Activated CD8-positive, alpha-beta memory T cell treated with anti-CD3 and anti-CD28 coated beads, Interleukin-2, amount 10 ng/mL, durations not matched to agents 7 days and 5 days (primary cell): ENCODE measurements at regions not wholly inside any gene's neighbourhood (a gene's known extent, or its start where the extent isn't known, plus 50 kb on each side); places are given as distances from the start of the nearest gene placed in this dataset.
A peak's percentile ranks its signal among the peaks of the same experiment; 100 is the strongest.

Experiments
- ATAC-seq: fragments of 150-1000 bp; cut with Tn5 transposase; one replicate; pipeline ENCODE4 v1.10.0; 2021; ENCODE audit warnings: moderate library complexity
- CTCF ChIA-PET: fragments of 350-600 bp; sonication (Branson Sonifier 250); formaldehyde crosslinking; loops from one replicate; lab custom pipeline; 2021; ENCODE audit warnings: antibody characterized with exemption; lab: Charles Lee
- DNase-seq: peaks from one replicate; pipeline ENCODE4 v3.0.0-alpha.2; 2020
- H3K27ac Mint-ChIP-seq: one replicate; pipeline ENCODE4 v1.8.0; 2021; ENCODE audit warnings: mild to moderate bottlenecking, mixed read lengths
- H3K27me3 Mint-ChIP-seq: one replicate; pipeline ENCODE4 v1.8.0; 2021; ENCODE audit warnings: mixed read lengths
- H3K36me3 Mint-ChIP-seq: one replicate; pipeline ENCODE4 v1.8.0; 2021; ENCODE audit warnings: mild to moderate bottlenecking, mixed read lengths
- H3K4me1 Mint-ChIP-seq: one replicate; pipeline ENCODE4 v1.8.0; 2021; ENCODE audit warnings: mixed read lengths
- H3K4me3 Mint-ChIP-seq: one replicate; pipeline ENCODE4 v1.8.0; 2021; ENCODE audit warnings: mild to moderate bottlenecking, moderate library complexity, mixed read lengths
- H3K9me3 Mint-ChIP-seq: one replicate; pipeline ENCODE4 v1.8.0; 2022; ENCODE audit warnings: low read depth, mixed read lengths

DNA sequence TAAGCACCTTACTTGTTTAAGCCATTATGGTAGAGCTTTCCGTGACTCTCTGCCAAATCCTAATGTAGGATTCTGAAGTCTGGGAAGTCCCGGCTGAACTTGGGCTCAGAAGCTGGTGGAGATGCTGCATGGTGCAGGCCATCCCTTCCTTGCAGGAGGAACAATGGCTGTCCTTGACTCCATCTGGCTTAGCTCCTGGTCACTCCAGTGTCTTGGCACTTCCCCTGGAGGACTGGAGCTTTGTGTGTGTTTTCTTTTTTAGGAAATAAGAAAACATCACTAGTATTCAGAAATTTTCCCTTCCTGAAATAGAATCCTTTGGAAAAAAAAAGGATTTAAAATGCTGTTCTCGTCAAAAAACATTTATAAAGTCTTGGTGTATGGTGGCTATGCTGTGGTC lies 209.3 kb upstream of the ROPN1 start:
- CTCF ChIA-PET, result no interaction called here
- H3K36me3 Mint-ChIP-seq, result no peaks in the 10 kb centered on the region
- peaks cover 14% of the 10 kb centered on the region for H3K27me3 Mint-ChIP-seq
- ATAC-seq (no peak), DNase-seq (no peak)
- H3K4me1 Mint-ChIP-seq, result no peaks in the 10 kb centered on the region
- no peak overlapping the region for H3K4me3 Mint-ChIP-seq
- H3K27ac Mint-ChIP-seq, result no peak overlapping the region
- no peaks in the 10 kb centered on the region for H3K9me3 Mint-ChIP-seq

DNA sequence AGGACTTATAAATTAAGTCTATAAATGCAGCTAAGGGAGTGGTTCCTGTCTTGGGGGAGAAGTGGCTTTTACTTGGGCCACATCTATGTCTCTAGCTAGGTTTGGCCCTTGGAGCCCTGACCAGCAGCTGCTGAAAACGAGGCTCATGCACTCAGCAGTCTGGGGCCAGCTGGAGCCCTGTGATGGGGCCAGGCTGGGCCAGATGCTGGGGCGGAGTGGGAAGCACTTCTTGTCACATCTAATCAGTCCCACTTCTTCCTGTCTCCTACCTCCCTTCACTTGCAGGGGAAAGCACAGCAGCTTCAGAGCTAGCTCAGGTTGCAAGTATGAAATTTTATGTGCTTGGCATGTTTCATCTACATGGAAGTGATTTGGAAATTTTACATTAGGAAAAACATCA lies 209.9 kb upstream of the ROPN1 start:
- no peak for DNase-seq
- H3K36me3 Mint-ChIP-seq, result no peaks in the 10 kb centered on the region
- ATAC-seq, result no peak

DNA sequence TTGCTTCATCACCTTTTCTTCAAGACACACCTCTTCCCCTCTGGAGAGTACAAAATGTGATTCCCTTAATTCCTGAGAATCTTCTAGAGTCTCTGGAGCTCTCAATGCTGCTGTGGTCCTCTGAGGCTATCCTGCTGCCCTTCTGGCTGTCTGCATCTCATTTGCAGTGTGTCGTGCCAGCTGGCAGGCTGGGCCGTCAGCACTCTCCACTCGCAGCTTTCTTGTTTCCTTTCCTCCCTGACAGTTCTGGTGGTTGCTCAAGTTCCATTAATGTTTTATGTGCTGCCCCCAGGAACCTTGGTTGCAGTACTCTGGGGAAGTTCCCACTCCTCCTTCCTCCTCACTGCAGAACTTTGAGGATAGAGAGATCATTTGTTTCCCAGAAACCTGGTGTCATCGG lies 210.8 kb upstream of the ROPN1 start:
- Mint-ChIP-seq H3K4me1 (no peaks in the 10 kb centered on the region), H3K4me3 (no peak overlapping the region), H3K27me3 (peaks cover 13% of the 10 kb centered on the region), H3K27ac (no peak overlapping the region), H3K36me3 (no peaks in the 10 kb centered on the region), H3K9me3 (no peaks in the 10 kb centered on the region)
- CTCF ChIA-PET, result no interaction called here
- DNase-seq (no peak), ATAC-seq (no peak)

More for the DNA sequence above, 209.9 kb upstream of the ROPN1 start:
- peaks cover 14% of the 10 kb centered on the region for H3K27me3 Mint-ChIP-seq
- no peak overlapping the region for H3K27ac Mint-ChIP-seq
- H3K4me3 Mint-ChIP-seq, result no peak overlapping the region
- CTCF ChIA-PET, result no interaction called here
- H3K4me1 Mint-ChIP-seq, result no peaks in the 10 kb centered on the region
- no peaks in the 10 kb centered on the region for H3K9me3 Mint-ChIP-seq

DNA sequence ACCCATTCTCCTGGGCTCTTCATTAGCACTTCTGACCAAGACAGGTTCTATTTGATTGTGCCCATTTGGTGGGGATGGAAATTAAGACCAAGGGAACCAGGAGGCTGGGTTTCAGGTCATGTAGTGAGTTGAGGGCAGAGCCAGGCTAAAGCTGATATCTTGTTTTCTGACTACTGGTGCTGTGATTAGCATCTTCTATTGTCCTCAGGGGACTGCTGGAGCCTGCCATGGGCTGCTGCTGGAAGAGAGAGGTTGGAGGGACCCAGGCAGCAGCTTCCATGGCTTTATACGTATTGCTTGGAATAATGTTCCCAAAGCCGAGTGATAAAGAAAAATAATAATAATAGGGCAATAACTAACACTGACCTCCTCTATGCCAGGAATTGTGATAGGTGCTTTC lies 211.4 kb upstream of the ROPN1 start:
- ATAC-seq (no peak), DNase-seq (no peak)
- CTCF ChIA-PET, result no interaction called here
- Mint-ChIP-seq H3K27me3 (peaks cover 12% of the 10 kb centered on the region), H3K9me3 (no peaks in the 10 kb centered on the region), H3K27ac (no peak overlapping the region), H3K4me3 (no peak overlapping the region), H3K36me3 (no peaks in the 10 kb centered on the region), H3K4me1 (no peaks in the 10 kb centered on the region)

DNA sequence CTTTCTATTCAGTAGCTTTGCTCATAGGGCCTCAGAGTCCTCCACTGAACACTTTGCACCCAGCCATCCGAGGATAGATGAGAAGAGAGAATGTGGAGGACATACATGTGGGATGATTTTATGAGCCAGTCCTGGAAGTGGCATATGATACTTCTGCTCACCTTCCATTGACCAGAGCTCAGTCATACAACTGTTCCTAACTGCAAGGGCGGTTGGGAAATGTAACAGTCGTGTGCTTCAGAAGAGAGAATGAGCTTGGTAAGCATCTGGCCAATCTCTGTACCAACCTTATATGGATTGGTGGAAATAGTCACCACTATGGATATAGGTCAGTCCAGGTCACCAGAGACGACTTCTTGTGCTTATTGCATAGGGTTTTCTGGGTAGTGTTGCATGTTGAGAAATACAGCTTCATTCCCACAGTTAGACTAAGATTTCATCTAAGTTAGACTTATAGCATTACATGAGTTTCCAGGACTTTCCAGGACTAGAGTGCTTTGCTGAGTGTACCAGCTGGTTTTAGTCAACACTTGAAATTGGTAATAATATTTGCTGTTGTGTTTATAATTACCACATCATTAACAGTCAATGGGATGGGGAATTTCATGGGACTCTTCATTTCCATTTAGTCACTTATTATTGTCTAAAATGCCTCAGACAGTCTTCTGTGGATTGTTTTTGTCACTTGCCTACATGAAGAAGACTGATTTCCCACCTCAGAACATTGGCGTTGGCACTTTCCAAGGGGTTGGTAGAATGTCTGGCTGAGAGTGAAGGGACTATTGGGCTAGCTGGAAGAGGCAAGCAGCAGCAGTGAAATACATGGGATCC lies 214.5 kb upstream of the ROPN1 start:
- no peaks in the 10 kb centered on the region for H3K9me3 Mint-ChIP-seq
- H3K27me3 Mint-ChIP-seq, result peaks cover 14% of the 10 kb centered on the region
- CTCF ChIA-PET, result no interaction called here
- no peak for ATAC-seq
- no peaks in the 10 kb centered on the region for H3K4me1 Mint-ChIP-seq
- no peak for DNase-seq
- no peak overlapping the region for H3K27ac Mint-ChIP-seq
- no peaks in the 10 kb centered on the region for H3K36me3 Mint-ChIP-seq
- H3K4me3 Mint-ChIP-seq, result no peak overlapping the region

DNA sequence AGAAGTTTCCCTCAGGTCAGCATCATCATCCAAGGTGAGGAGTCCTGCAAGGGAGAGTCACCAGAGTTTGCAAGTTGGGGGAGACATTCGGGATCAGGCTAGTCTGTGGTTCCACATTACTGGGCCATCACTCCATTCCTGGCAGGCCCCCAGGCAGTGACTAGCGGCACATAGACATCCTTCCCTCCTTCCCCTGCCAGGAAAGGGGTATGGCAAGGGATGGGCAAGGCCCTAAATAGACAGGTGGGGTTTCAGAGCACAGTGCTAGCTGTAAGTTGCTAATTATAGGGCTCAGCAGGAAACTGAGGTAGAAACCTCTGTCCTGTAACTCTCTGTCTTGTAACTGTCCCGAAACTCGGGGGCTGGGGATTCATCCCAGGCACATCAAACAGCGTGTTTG lies 215.2 kb upstream of the ROPN1 start:
- DNase-seq, result no peak
- Mint-ChIP-seq H3K27me3 (peaks cover 14% of the 10 kb centered on the region), H3K9me3 (no peaks in the 10 kb centered on the region), H3K36me3 (no peaks in the 10 kb centered on the region), H3K27ac (no peak overlapping the region), H3K4me3 (no peak overlapping the region), H3K4me1 (no peaks in the 10 kb centered on the region)
- CTCF ChIA-PET, result no interaction called here
- ATAC-seq, result no peak

DNA sequence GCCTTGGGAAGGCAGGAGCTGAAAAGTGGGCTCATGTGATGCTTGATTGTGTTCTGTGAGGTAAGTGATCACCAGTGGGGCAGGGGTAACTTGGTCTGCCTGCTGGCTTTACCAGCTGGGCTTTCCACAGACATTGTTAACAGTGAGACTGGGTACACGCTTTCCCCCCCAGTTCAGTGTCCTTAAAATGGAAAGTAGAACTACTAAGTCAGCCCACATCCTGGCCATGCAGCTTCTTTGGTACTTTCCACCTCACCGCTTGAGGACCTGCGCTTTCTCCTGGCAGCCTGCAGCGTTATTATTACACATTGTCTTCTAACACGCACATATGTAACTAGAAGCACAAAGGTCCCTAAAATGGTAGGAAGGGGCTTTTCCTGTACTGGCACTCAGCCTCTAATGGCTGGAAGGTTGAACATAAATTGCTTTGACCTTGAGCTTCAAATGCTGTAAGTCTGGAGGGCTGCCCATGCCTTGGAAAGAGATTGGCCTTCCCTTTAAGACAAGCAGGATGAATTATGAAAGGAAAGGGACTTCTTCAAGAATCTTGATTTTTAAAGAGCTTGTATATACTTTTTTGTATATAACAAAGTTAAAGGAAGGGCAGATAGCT lies 216.1 kb upstream of the ROPN1 start:
- CTCF ChIA-PET, result no interaction called here
- no peak overlapping the region for H3K4me3 Mint-ChIP-seq
- H3K4me1 Mint-ChIP-seq, result no peaks in the 10 kb centered on the region
- H3K9me3 Mint-ChIP-seq, result no peaks in the 10 kb centered on the region
- H3K36me3 Mint-ChIP-seq, result no peaks in the 10 kb centered on the region
- no peak for ATAC-seq
- no peak overlapping the region for H3K27ac Mint-ChIP-seq
- H3K27me3 Mint-ChIP-seq, result peaks cover 14% of the 10 kb centered on the region
- peak; percentile 40 for DNase-seq

DNA sequence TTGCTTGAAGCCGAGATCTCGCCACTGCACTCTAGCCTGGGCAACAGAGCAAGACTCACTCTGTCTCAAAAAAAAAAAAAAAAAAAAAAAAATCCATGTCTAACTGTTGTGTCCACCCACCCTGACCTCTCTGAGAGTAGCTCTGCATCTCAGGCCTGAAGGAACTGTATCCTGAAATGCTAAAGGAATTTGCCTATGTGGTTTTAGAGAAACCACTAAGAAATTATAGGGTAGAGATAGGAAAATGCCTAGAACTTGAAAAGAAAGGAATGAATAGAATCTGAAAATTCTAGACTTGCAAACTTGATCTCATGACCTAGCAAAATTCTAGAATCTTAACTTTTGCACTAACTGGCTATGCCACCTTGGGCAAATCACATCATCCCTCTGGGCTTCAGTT lies 217.5 kb upstream of the ROPN1 start:
- peaks cover 14% of the 10 kb centered on the region for H3K27me3 Mint-ChIP-seq
- H3K27ac Mint-ChIP-seq, result no peak overlapping the region
- ATAC-seq, result no peak

DNA sequence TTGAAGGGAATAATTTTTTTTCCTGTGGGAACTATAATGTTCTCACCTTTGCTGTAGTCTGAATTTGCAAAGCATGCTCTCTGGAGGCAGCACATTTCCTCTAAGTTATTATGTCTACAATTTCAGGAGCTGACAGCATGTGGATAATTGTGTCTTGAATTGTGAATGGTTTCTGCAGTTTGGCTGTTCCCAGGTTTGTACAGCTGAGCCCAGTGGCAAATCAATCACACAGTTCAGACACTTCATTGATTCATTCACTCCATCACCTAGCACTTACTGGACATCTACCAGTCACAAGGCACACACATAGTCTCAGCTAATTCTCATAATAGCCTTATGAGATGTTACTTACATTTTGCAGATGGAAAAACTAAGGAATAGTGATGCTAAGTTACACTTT lies 219.0 kb upstream of the ROPN1 start:
- no peak overlapping the region for H3K4me3 Mint-ChIP-seq
- no peak overlapping the region for H3K27ac Mint-ChIP-seq
- H3K4me1 Mint-ChIP-seq, result no peaks in the 10 kb centered on the region
- H3K27me3 Mint-ChIP-seq, result peaks cover 4% of the 10 kb centered on the region
- H3K9me3 Mint-ChIP-seq, result no peaks in the 10 kb centered on the region
- no peaks in the 10 kb centered on the region for H3K36me3 Mint-ChIP-seq
- no peak for DNase-seq
- ATAC-seq, result no peak
- CTCF ChIA-PET, result no interaction called here

More for the DNA sequence above, 217.5 kb upstream of the ROPN1 start:
- DNase-seq, result no peak
- H3K9me3 Mint-ChIP-seq, result no peaks in the 10 kb centered on the region
- no peaks in the 10 kb centered on the region for H3K4me1 Mint-ChIP-seq
- no peaks in the 10 kb centered on the region for H3K36me3 Mint-ChIP-seq
- no peak overlapping the region for H3K4me3 Mint-ChIP-seq
- CTCF ChIA-PET, result no interaction called here

DNA sequence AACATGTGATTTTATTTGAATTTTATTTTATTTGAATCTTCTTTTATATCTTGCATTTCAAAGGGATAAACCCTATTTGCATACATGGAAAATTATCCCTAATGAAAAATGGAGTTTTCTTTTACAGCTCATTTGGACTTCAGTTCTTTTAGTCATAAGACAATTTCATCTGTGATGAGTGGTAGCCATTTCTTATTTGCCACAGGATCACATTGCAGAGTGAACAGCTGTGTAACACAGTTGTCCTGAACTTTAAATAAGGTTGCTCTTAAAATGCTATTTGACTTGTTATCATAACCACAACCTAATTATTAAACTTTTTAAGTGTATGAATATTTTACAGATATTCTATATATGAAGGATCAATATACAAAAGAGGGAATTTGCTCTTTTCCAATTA lies 221.7 kb upstream of the ROPN1 start:
- CTCF ChIA-PET, result no interaction called here
- ATAC-seq (no peak), DNase-seq (no peak)
- H3K36me3 Mint-ChIP-seq, result no peaks in the 10 kb centered on the region
- H3K9me3 Mint-ChIP-seq, result no peaks in the 10 kb centered on the region
- no peak overlapping the region for H3K27ac Mint-ChIP-seq
- H3K4me3 Mint-ChIP-seq, result no peak overlapping the region
- H3K27me3 Mint-ChIP-seq, result peaks cover 4% of the 10 kb centered on the region
- H3K4me1 Mint-ChIP-seq, result no peaks in the 10 kb centered on the region

DNA sequence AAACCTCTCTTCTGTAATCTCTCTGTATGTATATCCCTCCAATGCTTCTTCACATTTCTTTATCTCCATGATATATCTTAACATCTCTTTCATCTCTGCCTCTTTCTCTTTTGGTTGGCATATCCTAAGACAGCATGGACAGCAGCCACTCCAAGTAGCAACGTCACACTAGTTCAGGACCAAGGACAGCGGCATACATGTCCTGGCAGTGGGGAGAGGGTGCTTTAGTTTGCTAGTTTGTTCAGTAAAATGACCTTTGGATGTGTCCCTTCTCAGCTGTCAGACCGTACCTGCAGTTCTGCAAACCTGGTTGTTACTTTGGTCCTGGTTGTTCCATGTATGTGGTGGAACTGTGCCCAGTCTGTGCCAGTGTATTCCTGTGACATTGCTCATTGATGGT lies 225.6 kb upstream of the ROPN1 start:
- Mint-ChIP-seq H3K9me3 (no peaks in the 10 kb centered on the region), H3K4me3 (no peak overlapping the region), H3K36me3 (no peaks in the 10 kb centered on the region), H3K27me3 (peaks cover 2% of the 10 kb centered on the region), H3K4me1 (no peaks in the 10 kb centered on the region), H3K27ac (no peak overlapping the region)
- DNase-seq (peak; percentile 50), ATAC-seq (no peak)
- CTCF ChIA-PET, result no interaction called here

DNA sequence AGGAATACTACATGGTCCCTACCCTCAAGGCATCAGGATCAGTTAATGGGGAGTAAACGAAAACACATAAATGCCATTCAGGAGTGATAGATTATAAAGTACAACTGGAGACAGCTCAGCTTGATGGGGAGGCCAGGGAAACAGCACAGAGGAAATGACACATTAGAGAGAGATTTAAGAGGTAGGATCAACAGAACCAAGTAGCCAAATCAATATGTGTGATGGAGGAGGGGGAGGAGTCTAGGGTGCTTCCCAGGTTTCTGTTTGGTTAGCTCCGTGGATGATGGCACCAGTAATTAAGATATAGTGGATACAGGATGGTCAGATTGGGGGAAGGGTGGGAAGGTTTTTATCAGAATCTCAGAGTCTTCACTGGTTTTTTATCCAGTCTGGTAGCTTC lies 229.5 kb upstream of the ROPN1 start:
- no peak for DNase-seq
- no peaks in the 10 kb centered on the region for H3K9me3 Mint-ChIP-seq
- H3K27ac Mint-ChIP-seq, result no peak overlapping the region
- H3K4me3 Mint-ChIP-seq, result no peak overlapping the region
- H3K27me3 Mint-ChIP-seq, result peaks cover 2% of the 10 kb centered on the region
- no peaks in the 10 kb centered on the region for H3K4me1 Mint-ChIP-seq
- ATAC-seq, result no peak
- H3K36me3 Mint-ChIP-seq, result no peaks in the 10 kb centered on the region
- CTCF ChIA-PET, result no interaction called here

DNA sequence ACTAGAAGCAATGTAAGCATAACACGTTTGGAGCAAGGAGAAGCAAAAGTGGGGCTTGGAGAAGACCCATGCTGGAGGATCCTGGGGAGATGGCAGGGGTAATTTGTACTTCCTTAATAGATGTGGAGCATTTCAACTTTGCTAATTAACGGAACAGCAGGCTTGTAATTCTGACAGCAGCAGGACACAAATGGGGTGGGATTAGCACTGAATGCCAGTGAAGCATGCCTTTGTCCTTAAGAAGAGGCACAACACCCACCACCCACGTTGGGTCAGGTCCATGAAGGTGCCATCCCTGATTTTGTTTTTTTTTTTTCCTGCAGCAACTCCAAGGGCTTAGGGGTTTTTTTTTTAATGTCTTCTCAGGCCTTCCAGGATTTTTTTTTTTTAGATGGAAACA lies 231.9 kb upstream of the ROPN1 start:
- Mint-ChIP-seq H3K4me3 (no peak overlapping the region), H3K27ac (no peak overlapping the region), H3K9me3 (no peaks in the 10 kb centered on the region), H3K4me1 (no peaks in the 10 kb centered on the region), H3K36me3 (no peaks in the 10 kb centered on the region), H3K27me3 (no peaks in the 10 kb centered on the region)
- CTCF ChIA-PET, result no interaction called here
- ATAC-seq (no peak), DNase-seq (no peak)

DNA sequence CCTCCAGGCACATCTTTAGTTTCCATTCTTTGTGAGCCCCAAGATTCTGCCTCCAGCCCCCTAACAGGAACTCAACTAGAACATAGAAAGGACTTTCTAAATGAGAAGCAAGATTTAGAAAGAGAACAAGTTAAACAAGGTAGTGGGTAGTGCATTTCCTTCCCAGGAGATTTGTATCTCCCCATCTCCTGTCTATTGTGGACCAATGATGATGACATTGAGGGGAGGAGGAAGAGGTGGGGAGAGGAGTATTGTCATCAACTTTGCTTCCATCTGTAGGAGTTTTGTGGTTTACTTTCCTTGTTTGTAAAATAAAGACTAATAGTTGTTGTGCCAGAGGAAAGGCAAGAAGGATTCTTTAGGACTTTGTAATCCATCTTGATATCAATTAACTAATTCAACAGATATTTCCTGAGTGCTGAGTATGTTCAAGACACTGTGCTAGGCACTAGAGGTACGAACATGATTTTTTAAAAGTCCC lies 235.3 kb upstream of the ROPN1 start:
- no peak overlapping the region for H3K4me3 Mint-ChIP-seq
- ATAC-seq, result no peak
- no peak overlapping the region for H3K27ac Mint-ChIP-seq
- no peaks in the 10 kb centered on the region for H3K9me3 Mint-ChIP-seq
- H3K4me1 Mint-ChIP-seq, result no peaks in the 10 kb centered on the region
- no peaks in the 10 kb centered on the region for H3K36me3 Mint-ChIP-seq
- CTCF ChIA-PET, result no interaction called here
- DNase-seq, result no peak
- H3K27me3 Mint-ChIP-seq, result peaks cover 10% of the 10 kb centered on the region
